C4-2B (cell line): ENCODE measurements at regions not wholly inside any gene's neighbourhood (a gene's known extent, or its start where the extent isn't known, plus 50 kb on each side); places are given as distances from the start of the nearest gene placed in this dataset.

Source experiments
- CTCF ChIP-seq: fragments of 450-650 bp; conservative IDR thresholded peaks from 2 replicates; pipeline ENCODE4 v1.5.1; 2017; ENCODE audit warnings: mild to moderate bottlenecking
- ZFX ChIP-seq: fragments of 450-650 bp; IDR thresholded peaks from 2 replicates; pipeline ENCODE4 v1.6.1; 2017

GRCh38 chr4:37138019-37138653 lies 106.4 kb upstream of the NWD2 start:
- TF ChIP-seq CTCF: no peak
- no peak for TF ChIP-seq ZFX
